GM12878 (cell line): ENCODE measurements at regions not wholly inside any gene's neighbourhood (a gene's known extent, or its start where the extent isn't known, plus 50 kb on each side); places are given as distances from the start of the nearest gene placed in this dataset.
A peak's percentile ranks its signal among the peaks of the same experiment; 100 is the strongest.

Source experiments
- small RNA-seq: library from RNA; depleted of rRNA; stranded (forward); fragments of <200 nt; gene quantifications from one replicate; pipeline ENCODE3, GENCODE V24; 2014

Small RNAs in the stretch of these regions (small RNA-seq; reads per million reads assigned to genes)
- gene RNA5SP283: 3.6 reads per million, percentile 81 among the genes with 10 or more reads in this experiment
